ENCODE measurements at regions not wholly inside any gene's neighbourhood (a gene's known extent, or its start where the extent isn't known, plus 50 kb on each side); places are given as distances from the start of the nearest gene placed in this dataset.
"Not testable (repeated sequence)": the region's sequence is repeated elsewhere in the genome, so short reads cannot be mapped to it uniquely, and the experiment has no call there.

DNA sequence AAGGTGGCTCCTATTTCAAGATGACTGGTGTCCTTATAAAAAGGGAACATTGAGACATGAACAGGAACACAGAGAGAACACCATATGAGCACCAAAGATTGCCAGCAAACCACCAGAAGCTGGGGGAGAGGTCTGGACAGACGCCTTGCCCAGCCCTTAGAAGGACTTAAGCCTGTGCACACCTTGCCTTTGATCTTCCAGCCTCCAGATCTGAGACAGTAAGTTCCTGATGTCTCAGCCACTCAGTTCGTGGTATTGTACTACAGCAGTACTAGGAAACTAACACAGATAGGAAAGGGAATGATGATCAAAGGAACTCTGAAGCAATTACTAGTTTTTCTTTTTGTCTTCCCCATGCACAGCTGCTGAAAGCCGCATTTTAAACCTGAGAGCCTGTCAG is 137.3 kb upstream of the FHL2 start:
- no peaks in the 10 kb centered on the region for H3F3A ChIP-seq (ENCODE audit: low read depth)
- no peak overlapping the region for H3K9ac ChIP-seq (ENCODE audit: low read depth, low read length, poor library complexity, severe bottlenecking)
- H3K79me2 ChIP-seq (ENCODE audit: insufficient read depth, low read length): no peaks in the 10 kb centered on the region
- TF ChIP-seq EZH2phosphoT487 (IDR thresholded peaks at IDR 0.05; ENCODE audit: borderline replicate concordance): no peak
- TF ChIP-seq, protein P1, sequence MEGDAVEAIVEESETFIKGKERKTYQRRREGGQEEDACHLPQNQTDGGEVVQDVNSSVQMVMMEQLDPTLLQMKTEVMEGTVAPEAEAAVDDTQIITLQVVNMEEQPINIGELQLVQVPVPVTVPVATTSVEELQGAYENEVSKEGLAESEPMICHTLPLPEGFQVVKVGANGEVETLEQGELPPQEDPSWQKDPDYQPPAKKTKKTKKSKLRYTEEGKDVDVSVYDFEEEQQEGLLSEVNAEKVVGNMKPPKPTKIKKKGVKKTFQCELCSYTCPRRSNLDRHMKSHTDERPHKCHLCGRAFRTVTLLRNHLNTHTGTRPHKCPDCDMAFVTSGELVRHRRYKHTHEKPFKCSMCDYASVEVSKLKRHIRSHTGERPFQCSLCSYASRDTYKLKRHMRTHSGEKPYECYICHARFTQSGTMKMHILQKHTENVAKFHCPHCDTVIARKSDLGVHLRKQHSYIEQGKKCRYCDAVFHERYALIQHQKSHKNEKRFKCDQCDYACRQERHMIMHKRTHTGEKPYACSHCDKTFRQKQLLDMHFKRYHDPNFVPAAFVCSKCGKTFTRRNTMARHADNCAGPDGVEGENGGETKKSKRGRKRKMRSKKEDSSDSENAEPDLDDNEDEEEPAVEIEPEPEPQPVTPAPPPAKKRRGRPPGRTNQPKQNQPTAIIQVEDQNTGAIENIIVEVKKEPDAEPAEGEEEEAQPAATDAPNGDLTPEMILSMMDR (conservative IDR thresholded peaks at IDR 0.05; ENCODE audit: low read length): no peak
- no peak overlapping the region for H3K4me2 ChIP-seq (ENCODE audit: low read depth, low read length, poor library complexity, severe bottlenecking)
- no peaks in the 10 kb centered on the region for H4K20me1 ChIP-seq (ENCODE audit: insufficient read depth, low read length, poor library complexity, severe bottlenecking)
- no peaks in the 10 kb centered on the region for H3K4me1 ChIP-seq (ENCODE audit: insufficient read depth, low read length, poor library complexity, severe bottlenecking)
- H3K9me3 ChIP-seq (ENCODE audit: insufficient read depth, low read depth, low read length): no peaks in the 10 kb centered on the region
- no peaks in the 10 kb centered on the region for H3K27me3 ChIP-seq (ENCODE audit: insufficient read depth, low read length, poor library complexity, severe bottlenecking)
- H3K36me3 ChIP-seq (ENCODE audit: insufficient read depth, low read length): no peaks in the 10 kb centered on the region
- no peak overlapping the region for H3K4me3 ChIP-seq (ENCODE audit: low read length, poor library complexity, severe bottlenecking)
- no peak overlapping the region for H2AFZ ChIP-seq (ENCODE audit: low read length)
- no peaks in the 10 kb centered on the region for H3K9me2 ChIP-seq (replicated peaks; ENCODE audit: low read depth, low read length)

DNA sequence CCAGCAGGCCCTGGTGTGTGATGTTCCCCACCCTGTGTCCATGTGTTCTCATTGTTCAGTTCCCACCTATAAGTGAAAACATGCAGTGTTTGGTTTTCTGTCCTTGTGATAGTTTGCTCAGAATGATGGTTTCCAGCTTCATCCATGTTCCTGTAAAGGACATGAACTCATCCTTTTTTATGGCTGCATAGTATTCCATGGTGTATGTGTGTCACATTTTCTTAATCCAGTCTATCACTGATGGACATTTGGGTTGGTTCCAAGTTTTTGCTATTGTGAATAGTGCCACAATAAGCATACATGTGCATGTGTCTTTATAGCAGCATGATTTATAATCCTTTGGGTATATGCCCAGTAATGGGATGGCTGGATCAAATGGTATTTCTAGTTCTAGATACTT is 130.4 kb upstream of the FHL2 start:
- H4K20me1 ChIP-seq (ENCODE audit: insufficient read depth, low read length, poor library complexity, severe bottlenecking); H2AFZ ChIP-seq (ENCODE audit: low read length); H3K36me3 ChIP-seq (ENCODE audit: insufficient read depth, low read length); H3K4me3 ChIP-seq (ENCODE audit: low read length, poor library complexity, severe bottlenecking); H3K9ac ChIP-seq (ENCODE audit: low read depth, low read length, poor library complexity, severe bottlenecking); H3K79me2 ChIP-seq (ENCODE audit: insufficient read depth, low read length); H3K4me1 ChIP-seq (ENCODE audit: insufficient read depth, low read length, poor library complexity, severe bottlenecking); H3K9me3 ChIP-seq (ENCODE audit: insufficient read depth, low read depth, low read length); H3K27me3 ChIP-seq (ENCODE audit: insufficient read depth, low read length, poor library complexity, severe bottlenecking); H3F3A ChIP-seq (ENCODE audit: low read depth); H3K4me2 ChIP-seq (ENCODE audit: low read depth, low read length, poor library complexity, severe bottlenecking); H3K9me2 ChIP-seq (replicated peaks; ENCODE audit: low read depth, low read length): not testable (repeated sequence)

DNA sequence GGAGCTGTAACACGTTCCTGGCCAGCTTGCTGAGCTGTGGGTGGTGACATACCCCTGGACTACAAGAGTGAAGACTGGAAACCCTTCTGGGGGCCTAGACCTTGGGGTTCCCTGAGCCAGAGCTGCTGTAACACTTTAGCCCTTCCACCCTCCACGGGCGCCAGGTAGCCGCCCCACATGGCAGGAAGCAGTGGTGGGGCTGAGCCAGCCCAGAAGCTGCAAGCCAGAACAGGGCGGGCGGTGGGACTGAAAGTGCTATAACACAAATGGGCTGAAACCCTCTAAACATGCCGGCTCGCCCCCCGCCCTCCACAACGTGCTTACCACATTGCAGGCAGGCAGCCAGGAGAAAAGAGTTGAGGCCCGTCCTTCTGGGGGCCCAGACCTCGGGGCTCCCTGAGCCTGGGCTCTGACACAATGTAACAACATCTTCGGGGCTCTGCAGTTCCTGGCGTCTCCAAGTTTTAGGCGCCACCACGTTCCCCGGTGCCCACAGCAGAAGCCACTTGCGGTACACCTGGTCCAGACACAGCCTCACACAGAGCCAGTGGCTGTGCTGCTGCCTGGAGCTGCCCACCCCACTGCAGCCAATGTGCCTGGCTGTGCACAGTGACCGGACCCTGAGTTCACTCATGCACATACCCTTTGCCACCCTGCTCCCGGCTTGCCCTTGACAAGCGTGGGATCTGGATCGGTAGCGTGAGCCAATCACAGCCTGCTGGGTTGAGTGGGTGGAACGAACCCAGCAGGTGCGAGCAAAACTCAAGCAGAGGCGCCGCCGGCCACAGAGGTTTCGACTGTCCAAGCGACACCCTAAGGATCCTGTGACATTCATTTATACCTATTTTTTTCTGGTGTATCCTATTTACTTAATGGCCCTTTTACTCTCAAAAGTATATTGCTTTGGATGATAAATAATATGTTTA is 127.4 kb upstream of the FHL2 start:
- TF ChIP-seq, protein P1 (conservative IDR thresholded peaks at IDR 0.05; ENCODE audit: low read length): no peak
- TF ChIP-seq EZH2phosphoT487 (IDR thresholded peaks at IDR 0.05; ENCODE audit: borderline replicate concordance): no peak
- H4K20me1 ChIP-seq (ENCODE audit: insufficient read depth, low read length, poor library complexity, severe bottlenecking): no peaks in the 10 kb centered on the region
- no peaks in the 10 kb centered on the region for H3K79me2 ChIP-seq (ENCODE audit: insufficient read depth, low read length)
- H3K4me1 ChIP-seq (ENCODE audit: insufficient read depth, low read length, poor library complexity, severe bottlenecking): no peaks in the 10 kb centered on the region
- H3K9ac ChIP-seq (ENCODE audit: low read depth, low read length, poor library complexity, severe bottlenecking): no peak overlapping the region
- H3K9me3 ChIP-seq (ENCODE audit: insufficient read depth, low read depth, low read length): no peaks in the 10 kb centered on the region
- no peak overlapping the region for H3K4me3 ChIP-seq (ENCODE audit: low read length, poor library complexity, severe bottlenecking)
- H2AFZ ChIP-seq (ENCODE audit: low read length): no peak overlapping the region
- H3K27me3 ChIP-seq (ENCODE audit: insufficient read depth, low read length, poor library complexity, severe bottlenecking): no peaks in the 10 kb centered on the region
- H3K36me3 ChIP-seq (ENCODE audit: insufficient read depth, low read length): no peaks in the 10 kb centered on the region
- H3F3A ChIP-seq (ENCODE audit: low read depth): no peaks in the 10 kb centered on the region
- H3K9me2 ChIP-seq (replicated peaks; ENCODE audit: low read depth, low read length): no peaks in the 10 kb centered on the region
- H3K4me2 ChIP-seq (ENCODE audit: low read depth, low read length, poor library complexity, severe bottlenecking): no peak overlapping the region

DNA sequence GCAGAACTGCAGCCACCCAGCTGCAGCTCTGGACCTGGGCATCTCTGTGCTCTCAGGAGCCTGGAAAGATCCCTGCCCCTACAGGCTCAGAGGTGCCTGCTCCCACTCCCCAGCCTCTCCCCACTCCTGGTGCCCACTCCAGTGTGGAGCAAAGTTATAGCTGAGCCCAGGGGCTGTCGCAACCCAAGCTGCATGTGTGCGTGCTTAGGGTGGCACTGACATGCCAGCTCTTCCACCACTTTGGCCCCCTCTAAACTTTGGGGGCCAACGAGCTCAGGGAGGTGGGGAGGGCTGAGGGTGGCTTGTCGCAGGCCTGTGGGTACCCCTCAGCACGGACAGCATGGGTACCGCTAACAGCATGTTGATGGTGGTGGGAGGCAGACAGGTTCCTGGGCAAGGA is 126.3 kb upstream of the FHL2 start:
- no peaks in the 10 kb centered on the region for H4K20me1 ChIP-seq (ENCODE audit: insufficient read depth, low read length, poor library complexity, severe bottlenecking)
- H3K27me3 ChIP-seq (ENCODE audit: insufficient read depth, low read length, poor library complexity, severe bottlenecking): no peaks in the 10 kb centered on the region

More for the DNA sequence above, 126.3 kb upstream of the FHL2 start:
- no peaks in the 10 kb centered on the region for H3K79me2 ChIP-seq (ENCODE audit: insufficient read depth, low read length)
- no peaks in the 10 kb centered on the region for H3K36me3 ChIP-seq (ENCODE audit: insufficient read depth, low read length)
- no peaks in the 10 kb centered on the region for H3K9me3 ChIP-seq (ENCODE audit: insufficient read depth, low read depth, low read length)
- TF ChIP-seq, protein P1 (conservative IDR thresholded peaks at IDR 0.05; ENCODE audit: low read length): no peak
- TF ChIP-seq EZH2phosphoT487 (IDR thresholded peaks at IDR 0.05; ENCODE audit: borderline replicate concordance): no peak
- no peaks in the 10 kb centered on the region for H3F3A ChIP-seq (ENCODE audit: low read depth)
- no peak overlapping the region for H3K4me3 ChIP-seq (ENCODE audit: low read length, poor library complexity, severe bottlenecking)
- H2AFZ ChIP-seq (ENCODE audit: low read length): no peak overlapping the region
- no peak overlapping the region for H3K4me2 ChIP-seq (ENCODE audit: low read depth, low read length, poor library complexity, severe bottlenecking)
- no peaks in the 10 kb centered on the region for H3K9me2 ChIP-seq (replicated peaks; ENCODE audit: low read depth, low read length)
- no peak overlapping the region for H3K9ac ChIP-seq (ENCODE audit: low read depth, low read length, poor library complexity, severe bottlenecking)
- H3K4me1 ChIP-seq (ENCODE audit: insufficient read depth, low read length, poor library complexity, severe bottlenecking): no peaks in the 10 kb centered on the region
